Small intestine (tissue), 7 donors: ENCODE measurements at regions not wholly inside any gene's neighbourhood (a gene's known extent, or its start where the extent isn't known, plus 50 kb on each side); places are given as distances from the start of the nearest gene placed in this dataset.

ENCODE experiments used
- DNase-seq, 2 donors: peaks; one replicate each; pipeline versions ENCODE4 v3.0.0 to v3.0.0-alpha.2; 2013
- FAIRE-seq: peaks from 2 replicates; lab custom pipeline; 2012; peaks lifted over from hg19 to GRCh38; lab: Jason Lieb, UNC
- H3K27ac ChIP-seq, 3 donors: one replicate each; pipeline ENCODE4 v1.5.1; 2013; ENCODE audit warnings: low read length in 2 of 3, mild to moderate bottlenecking in 2 of 3, control low read depth in 1 of 3, inconsistent platforms in 1 of 3, low read depth in 1 of 3, moderate library complexity in 1 of 3
- H3K27me3 ChIP-seq, 3 donors: one replicate each; pipeline ENCODE4 v1.6.1; 2013; ENCODE audit warnings: low read length in 3 of 3, inconsistent platforms in 1 of 3; ENCODE audit not compliant: control insufficient read depth in 3 of 3, insufficient read depth in 3 of 3
- H3K36me3 ChIP-seq, 3 donors: one replicate each; pipeline ENCODE4 v1.6.1; 2013; ENCODE audit warnings: low read length in 3 of 3, inconsistent platforms in 1 of 3, low read depth in 1 of 3, mild to moderate bottlenecking in 1 of 3, moderate library complexity in 1 of 3; ENCODE audit not compliant: control insufficient read depth in 3 of 3, insufficient read depth in 2 of 3
- H3K4me1 ChIP-seq, 3 donors: one replicate each; pipeline ENCODE4 v1.6.1; 2013; ENCODE audit warnings: low read length in 2 of 3, inconsistent platforms in 1 of 3, low read depth in 1 of 3, mild to moderate bottlenecking in 1 of 3, moderate library complexity in 1 of 3; ENCODE audit not compliant: control insufficient read depth in 3 of 3, insufficient read depth in 2 of 3
- H3K4me3 ChIP-seq, 3 donors: one replicate each; pipeline ENCODE4 v1.5.1; 2013; ENCODE audit warnings: low read length in 3 of 3, control low read depth in 1 of 3, inconsistent platforms in 1 of 3, low read depth in 1 of 3, mild to moderate bottlenecking in 1 of 3, moderate library complexity in 1 of 3
- H3K9me3 ChIP-seq, 2 donors: one replicate each; pipeline ENCODE4 v1.6.1; 2013; ENCODE audit warnings: low read depth in 1 of 2, low read length in 1 of 2; ENCODE audit not compliant: control insufficient read depth in 2 of 2, insufficient read depth in 1 of 2
- WGBS, 3 donors: extraction: QIAGEN DNeasy Blood & Tissue Kit; methylation state at CpG; one replicate each; pipeline ENCODE4 v1.1.7; 2013; 5-methylcytosine and 5-hydroxymethylcytosine counted together
- donor health status: healthy with polysubstance abuse.
- donor health status: control.
- donor health status: control.
- donor health status: Bipolar disorder and iron deficiency.
- donor health status: healthy.

GRCh38 chr6:146915671-146916127, 288.5 kb upstream of the STXBP5 start:
- Histone ChIP-seq H3K36me3 (no peaks in the 10 kb centered on the region), H3K27ac (peak overlapping the region in 1 of 3 donors; percentile 70), H3K9me3 (no peaks in the 10 kb centered on the region), H3K4me3 (no peak overlapping the region), H3K4me1 (peaks cover 0 to 21% (median 4%) of the 10 kb centered on the region in 3 donors), H3K27me3 (no peaks in the 10 kb centered on the region)
- FAIRE-seq (no peak), DNase-seq (no peak)

GRCh38 chr6:146916435-146917025, 287.7 kb upstream of the STXBP5 start:
- FAIRE-seq (no peak), DNase-seq (peak in 1 of 2 donors; percentile 45)
- no peaks in the 10 kb centered on the region for H3K36me3 ChIP-seq
- H3K4me1 ChIP-seq = peaks cover 0 to 21% (median 4%) of the 10 kb centered on the region in 3 donors
- H3K27ac ChIP-seq = peak overlapping the region in 1 of 3 donors; percentile 52
- no peak overlapping the region for H3K4me3 ChIP-seq
- no peaks in the 10 kb centered on the region for H3K27me3 ChIP-seq
- no peaks in the 10 kb centered on the region for H3K9me3 ChIP-seq
- WGBS, 3 donors = 82% methylated on average over 3 of the region's 3 CpGs

- DNase-seq (no peak), FAIRE-seq (no peak)
- Histone ChIP-seq H3K27me3 (no peaks in the 10 kb centered on the region), H3K36me3 (no peaks in the 10 kb centered on the region), H3K27ac (peak overlapping the region in 1 of 3 donors; percentile 36), H3K9me3 (no peaks in the 10 kb centered on the region), H3K4me1 (peaks cover 0 to 21% (median 4%) of the 10 kb centered on the region in 3 donors), H3K4me3 (no peak overlapping the region)
- 53 to 89% (median 64%) methylated on average over 5 of the region's 5 CpGs for WGBS, 3 donors
Observed at GRCh38 chr6:146917182-146917581, 287.0 kb upstream of the STXBP5 start.

- no peaks in the 10 kb centered on the region for H3K36me3 ChIP-seq
- no peaks in the 10 kb centered on the region for H3K9me3 ChIP-seq
- H3K27ac ChIP-seq = no peak overlapping the region
- H3K27me3 ChIP-seq = no peaks in the 10 kb centered on the region
- H3K4me1 ChIP-seq = peaks cover 0 to 21% (median 4%) of the 10 kb centered on the region in 3 donors
- 93 to 98% (median 94%) methylated on average over 1 of the region's 1 CpG for WGBS, 3 donors
- DNase-seq = no peak
- no peak for FAIRE-seq
- H3K4me3 ChIP-seq = no peak overlapping the region
Observed at GRCh38 chr6:146917979-146918378, 286.2 kb upstream of the STXBP5 start.

- no peaks in the 10 kb centered on the region for H3K27me3 ChIP-seq
- H3K4me3 ChIP-seq = no peak overlapping the region
- DNase-seq (no peak), FAIRE-seq (no peak)
- peaks cover 0 to 17% (median 4%) of the 10 kb centered on the region in 3 donors for H3K4me1 ChIP-seq
- 89 to 95% (median 94%) methylated on average over 2 of the region's 2 CpGs for WGBS, 3 donors
- no peak overlapping the region for H3K27ac ChIP-seq
- H3K36me3 ChIP-seq = no peaks in the 10 kb centered on the region
- H3K9me3 ChIP-seq = peaks cover 0 to 3% of the 10 kb centered on the region in 2 donors
Observed at GRCh38 chr6:146919017-146919416, 285.2 kb upstream of the STXBP5 start.

GRCh38 chr6:146923205-146923833, 280.9 kb upstream of the STXBP5 start:
- no peaks in the 10 kb centered on the region for H3K27me3 ChIP-seq
- no peak for FAIRE-seq
- H3K27ac ChIP-seq = no peak overlapping the region
- H3K4me1 ChIP-seq = no peaks in the 10 kb centered on the region
- WGBS, 3 donors = 80 to 83% (median 82%) methylated on average over 2 of the region's 2 CpGs
- no peak overlapping the region for H3K4me3 ChIP-seq
- peaks cover 0 to 3% of the 10 kb centered on the region in 2 donors for H3K9me3 ChIP-seq
- DNase-seq = no peak
- no peaks in the 10 kb centered on the region for H3K36me3 ChIP-seq

- Histone ChIP-seq H3K27ac (no peak overlapping the region), H3K27me3 (no peaks in the 10 kb centered on the region), H3K4me1 (no peaks in the 10 kb centered on the region), H3K4me3 (no peak overlapping the region), H3K9me3 (peaks cover 0 to 3% of the 10 kb centered on the region in 2 donors), H3K36me3 (no peaks in the 10 kb centered on the region)
- DNase-seq (no peak), FAIRE-seq (no peak)
- 78 to 97% (median 91%) methylated on average over 3 of the region's 3 CpGs for WGBS, 3 donors
Observed at GRCh38 chr6:146925846-146926245, 278.4 kb upstream of the STXBP5 start.

- Histone ChIP-seq H3K4me3 (no peak overlapping the region), H3K4me1 (no peaks in the 10 kb centered on the region), H3K27ac (no peak overlapping the region), H3K27me3 (no peaks in the 10 kb centered on the region), H3K9me3 (no peaks in the 10 kb centered on the region), H3K36me3 (no peaks in the 10 kb centered on the region)
- 89 to 96% (median 91%) methylated on average over 2 of the region's 2 CpGs for WGBS, 3 donors
- FAIRE-seq (no peak), DNase-seq (no peak)
Observed at GRCh38 chr6:146928503-146928902, 275.7 kb upstream of the STXBP5 start.
